GM21723 (cell line): ENCODE measurements at regions not wholly inside any gene's neighbourhood (a gene's known extent, or its start where the extent isn't known, plus 50 kb on each side); places are given as distances from the start of the nearest gene placed in this dataset.
"Not testable (repeated sequence)": the region's sequence is repeated elsewhere in the genome, so short reads cannot be mapped to it uniquely, and the experiment has no call there.

Source experiments
- ATAC-seq: cut with Tn5 transposase; IDR thresholded peaks from one replicate; pipeline ENCODE4 v1.9.1; 2021; ENCODE audit warnings: mild to moderate bottlenecking, moderate library complexity; ENCODE audit not compliant: unreplicated experiment

- no peak for ATAC-seq
Measured at GRCh38 chr14:101634202-101634849, 73.0 kb downstream of the DIO3 start.

GRCh38 chr14:101634850-101635748 is 73.8 kb downstream of the DIO3 start:
- no peak for ATAC-seq

- peak; percentile 70 for ATAC-seq
Measured at GRCh38 chr14:101635749-101636560, 74.7 kb downstream of the DIO3 start.

GRCh38 chr14:101639241-101639833 is 78.0 kb downstream of the DIO3 start:
- ATAC-seq = no peak

GRCh38 chr14:101643651-101644050 is 82.4 kb downstream of the DIO3 start:
- ATAC-seq = no peak

GRCh38 chr14:101654051-101654450 is 92.8 kb downstream of the DIO3 start:
- ATAC-seq = no peak

- ATAC-seq = no peak
Measured at GRCh38 chr14:101657372-101657771, 96.1 kb downstream of the DIO3 start.

- ATAC-seq = no peak
Measured at GRCh38 chr14:101665478-101666078, 95.9 kb upstream of the PPP2R5C start.

- no peak for ATAC-seq
Measured at GRCh38 chr14:101666264-101666663, 95.2 kb upstream of the PPP2R5C start.

- no peak for ATAC-seq
Measured at GRCh38 chr14:101669629-101670028, 91.9 kb upstream of the PPP2R5C start.

GRCh38 chr14:101673873-101674272 is 87.6 kb upstream of the PPP2R5C start:
- no peak for ATAC-seq

GRCh38 chr14:101675835-101676234 is 85.7 kb upstream of the PPP2R5C start:
- not testable (repeated sequence) for ATAC-seq

GRCh38 chr14:101677912-101678327 is 83.6 kb upstream of the PPP2R5C start:
- not testable (repeated sequence) for ATAC-seq

- ATAC-seq = no peak
Measured at GRCh38 chr14:101681795-101682194, 79.7 kb upstream of the PPP2R5C start.

- ATAC-seq = no peak
Measured at GRCh38 chr14:101683365-101683764, 78.1 kb upstream of the PPP2R5C start.

GRCh38 chr14:101687756-101688546 is 73.6 kb upstream of the PPP2R5C start:
- ATAC-seq = no peak

GRCh38 chr14:101689039-101689501 is 72.4 kb upstream of the PPP2R5C start:
- no peak for ATAC-seq

GRCh38 chr14:101689966-101690365 is 71.5 kb upstream of the PPP2R5C start:
- ATAC-seq = not testable (repeated sequence)

GRCh38 chr14:101695659-101696058 is 65.8 kb upstream of the PPP2R5C start:
- no peak for ATAC-seq

- ATAC-seq = no peak
Measured at GRCh38 chr14:101704140-101704539, 57.4 kb upstream of the PPP2R5C start.
